Left renal pelvis (tissue), 4 donors: ENCODE measurements at regions not wholly inside any gene's neighbourhood (a gene's known extent, or its start where the extent isn't known, plus 50 kb on each side); places are given as distances from the start of the nearest gene placed in this dataset.

ENCODE experiments used
- DNase-seq, 4 donors: peaks; one replicate each; pipeline ENCODE4 v3.0.0-alpha.2; 2013; ENCODE audit warnings: low read depth in 4 of 4, low spot score in 3 of 4

DNA sequence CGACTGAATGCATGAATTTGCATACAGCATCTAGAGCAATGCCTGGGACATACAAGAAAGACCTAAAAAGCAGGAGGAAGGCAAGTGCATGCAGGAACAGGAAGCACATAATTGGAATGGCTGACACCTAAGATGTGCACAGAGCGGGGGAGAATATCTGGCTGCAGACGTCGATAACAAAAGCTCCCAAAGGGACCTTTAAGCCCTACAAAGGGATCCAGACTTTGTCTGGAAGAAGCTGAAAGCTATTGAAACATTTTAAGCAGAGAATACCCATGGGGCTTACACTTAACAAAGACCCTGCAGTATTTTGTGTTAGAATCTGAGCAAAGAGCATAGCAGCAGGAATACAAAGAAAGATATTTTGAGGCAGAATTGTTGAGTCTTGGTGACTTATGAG, 107.4 kb upstream of the CLDN10 start:
- DNase-seq: no peak

DNA sequence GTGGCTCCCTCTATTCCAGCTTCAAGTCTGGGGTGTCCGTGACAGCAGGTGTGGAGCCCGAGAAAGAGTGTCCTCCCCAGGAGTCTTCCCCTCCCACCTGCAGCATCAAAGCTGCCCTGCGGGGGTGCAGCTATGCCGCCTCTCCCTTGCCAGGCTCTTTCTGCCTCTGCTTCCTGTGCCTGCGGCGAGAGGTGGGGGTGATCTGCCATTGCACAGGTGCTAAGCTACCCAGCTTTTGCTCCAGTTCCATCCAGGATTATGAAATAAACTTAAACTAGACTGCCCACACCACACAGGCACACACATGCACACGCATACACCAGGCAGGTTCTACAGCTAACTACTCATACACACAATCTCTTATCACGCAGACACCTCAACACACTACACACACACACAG, 104.7 kb upstream of the CLDN10 start:
- DNase-seq: no peak

DNA sequence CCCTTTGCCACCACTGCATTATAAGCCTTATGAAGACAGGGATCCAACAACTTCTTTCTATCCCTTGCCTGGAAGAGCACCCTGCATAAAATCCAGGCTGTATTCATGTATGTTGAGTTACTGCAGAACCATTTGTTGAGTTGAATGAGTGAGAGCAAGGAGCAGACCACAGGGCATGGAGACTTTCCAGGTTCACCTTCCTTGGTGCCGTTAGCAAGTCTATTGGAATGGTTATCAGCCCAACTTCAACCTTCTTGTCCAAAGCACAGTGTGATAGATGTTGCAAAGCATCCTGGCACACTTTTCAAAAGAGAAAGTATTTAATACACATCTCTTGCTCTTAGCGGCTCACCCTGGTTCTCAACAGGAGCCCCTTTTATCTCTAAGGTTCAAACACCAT, 100.9 kb upstream of the CLDN10 start:
- DNase-seq: no peak

DNA sequence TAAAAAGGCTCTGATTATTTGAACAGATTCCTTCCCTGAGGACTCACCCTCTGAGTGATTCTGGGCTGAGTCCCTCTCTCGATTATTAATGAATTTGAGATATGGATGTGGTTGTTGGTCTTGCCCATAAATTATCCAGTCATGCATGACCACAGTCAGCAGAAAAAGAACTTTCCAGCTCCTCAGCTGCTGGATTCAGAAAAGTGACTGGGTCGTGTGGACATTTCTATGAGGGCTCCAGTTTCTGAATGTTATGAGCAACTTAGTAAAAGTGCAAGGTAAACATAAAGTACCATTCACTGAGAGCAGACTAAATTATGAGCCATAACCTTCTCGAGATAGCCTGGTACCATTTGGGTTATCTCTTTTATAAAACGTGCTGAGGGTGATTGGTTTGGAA, 100.1 kb upstream of the CLDN10 start:
- DNase-seq: no peak

DNA sequence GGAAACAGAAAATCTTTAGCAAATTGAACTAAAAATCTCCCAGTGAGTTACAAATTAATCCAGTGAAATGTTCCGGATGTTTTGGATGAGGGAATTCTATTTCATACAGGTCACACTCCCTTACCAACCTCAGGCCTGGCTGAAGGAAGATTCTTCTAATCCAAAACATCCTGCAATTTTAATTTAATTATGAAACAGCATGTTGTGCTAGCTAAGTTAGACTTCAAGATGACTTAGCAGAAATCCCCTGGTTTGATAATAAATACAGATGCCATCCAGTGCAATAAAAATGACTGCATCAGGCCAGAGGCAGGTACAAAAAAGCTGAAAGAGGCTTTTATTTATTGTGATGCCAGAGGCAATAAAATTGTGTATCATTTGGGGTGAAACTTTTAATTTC, 96.7 kb upstream of the CLDN10 start:
- no peak for DNase-seq

DNA sequence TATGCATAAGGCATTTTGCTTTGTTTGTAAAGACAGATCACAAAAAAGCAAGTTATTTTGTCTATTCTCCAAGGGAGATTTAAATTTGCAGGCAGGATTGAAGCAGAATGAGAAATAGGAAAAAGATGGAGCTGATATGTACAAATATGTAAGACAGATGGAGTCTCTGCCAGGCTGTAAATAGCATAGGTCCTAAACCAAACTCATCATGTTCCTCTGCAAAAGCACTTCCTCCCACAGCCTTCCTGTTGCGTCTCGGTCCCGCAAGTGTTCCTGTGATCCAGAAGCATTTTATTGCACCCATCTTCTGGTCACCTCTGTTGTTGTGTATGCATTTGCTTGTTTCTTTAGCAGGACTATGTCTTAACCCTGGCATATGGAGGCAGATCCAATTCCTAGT, 95.7 kb upstream of the CLDN10 start:
- no peak for DNase-seq

DNA sequence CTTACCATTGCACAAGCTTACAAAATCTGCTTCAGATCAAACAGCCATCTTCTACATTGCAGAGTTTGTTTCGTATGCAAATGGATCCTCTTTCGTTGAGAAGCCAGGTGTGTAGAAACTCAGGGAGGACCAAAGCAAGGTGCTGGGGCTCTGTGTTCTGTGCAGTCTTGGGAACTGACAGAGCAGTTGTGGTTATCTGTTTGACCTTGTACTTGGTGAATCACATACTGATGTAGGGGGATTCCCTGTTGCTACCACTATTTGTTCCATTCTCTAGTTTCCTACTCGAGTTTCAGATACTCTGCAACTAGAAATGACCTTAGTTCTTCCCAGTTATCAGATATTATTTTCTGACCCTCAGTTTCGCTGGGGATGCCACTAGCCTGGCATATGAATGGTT, 95.2 kb upstream of the CLDN10 start:
- no peak for DNase-seq

DNA sequence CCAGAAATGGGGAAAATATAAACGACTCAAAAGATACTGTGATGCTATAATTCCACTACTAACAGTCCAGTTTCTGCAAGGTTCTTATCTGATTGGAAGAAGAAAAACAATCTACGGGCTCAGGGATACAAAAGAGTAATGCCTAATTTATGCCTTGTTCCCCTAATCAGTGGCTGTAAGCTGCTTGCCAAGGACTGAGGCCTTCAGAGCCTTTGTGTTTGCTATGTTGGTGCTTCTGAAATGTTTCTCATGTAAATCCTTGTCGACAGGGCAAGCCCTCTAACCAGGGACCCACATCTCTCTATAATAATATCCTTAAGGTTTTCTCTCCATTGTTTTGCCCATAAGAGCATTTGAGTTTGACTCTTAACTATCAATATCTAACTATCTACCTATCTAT, 89.7 kb upstream of the CLDN10 start:
- no peak for DNase-seq

DNA sequence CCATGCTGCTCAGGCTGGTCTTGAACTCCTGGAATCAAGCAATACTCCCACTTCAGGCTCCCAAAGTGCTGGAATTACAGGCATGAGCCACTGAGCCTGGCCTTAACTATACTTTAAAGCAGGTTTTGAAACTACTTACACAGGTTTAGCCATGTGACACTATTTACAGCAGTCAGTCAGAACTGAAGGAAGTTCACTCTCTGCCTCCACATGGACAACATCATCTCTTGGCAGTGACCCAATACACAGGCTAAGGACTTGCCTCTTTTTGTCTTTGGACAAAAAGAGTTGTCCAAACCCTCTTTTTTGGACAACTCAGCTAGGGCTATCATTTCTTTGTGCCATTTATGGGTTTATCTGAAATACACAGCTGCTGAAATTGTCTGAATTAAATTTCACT, 89.0 kb upstream of the CLDN10 start:
- no peak for DNase-seq

DNA sequence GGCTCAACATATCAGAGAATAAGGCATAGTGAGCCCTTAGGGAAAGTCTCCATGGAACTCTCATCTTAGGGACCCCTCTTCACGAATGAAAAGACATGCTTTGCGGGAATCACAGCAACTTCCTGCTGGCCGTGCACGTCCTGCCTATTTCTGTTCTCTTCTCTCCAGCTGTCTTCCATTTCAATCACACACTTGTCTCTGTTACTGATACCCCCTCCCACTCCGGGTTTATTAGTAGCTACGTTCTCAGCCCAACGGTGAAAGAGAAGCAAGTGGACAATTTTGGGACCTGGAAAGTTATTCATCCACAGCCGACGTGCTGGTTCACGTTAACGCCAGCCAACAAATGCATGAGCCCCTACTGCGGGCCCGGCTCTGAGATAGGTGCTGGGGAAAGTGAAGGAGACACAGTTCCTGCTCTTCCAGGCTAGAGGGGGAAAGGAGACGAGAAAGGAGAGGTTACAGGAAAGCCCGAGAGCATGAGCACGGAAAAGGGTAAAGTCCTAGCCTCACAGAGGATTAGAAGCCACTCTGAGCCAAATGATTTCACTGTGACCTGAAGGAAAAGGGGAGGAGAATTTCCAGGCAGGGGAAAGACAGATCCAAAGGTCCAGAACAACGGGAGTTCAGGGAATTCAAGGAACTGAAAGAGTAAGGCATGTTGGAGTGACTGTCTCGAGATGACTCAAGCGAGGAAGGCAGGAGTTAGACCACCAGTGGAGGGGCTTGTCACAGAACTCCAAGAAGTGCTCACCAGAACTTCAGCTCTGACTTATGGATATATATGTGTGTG, 81.8 kb upstream of the CLDN10 start:
- DNase-seq: no peak

DNA sequence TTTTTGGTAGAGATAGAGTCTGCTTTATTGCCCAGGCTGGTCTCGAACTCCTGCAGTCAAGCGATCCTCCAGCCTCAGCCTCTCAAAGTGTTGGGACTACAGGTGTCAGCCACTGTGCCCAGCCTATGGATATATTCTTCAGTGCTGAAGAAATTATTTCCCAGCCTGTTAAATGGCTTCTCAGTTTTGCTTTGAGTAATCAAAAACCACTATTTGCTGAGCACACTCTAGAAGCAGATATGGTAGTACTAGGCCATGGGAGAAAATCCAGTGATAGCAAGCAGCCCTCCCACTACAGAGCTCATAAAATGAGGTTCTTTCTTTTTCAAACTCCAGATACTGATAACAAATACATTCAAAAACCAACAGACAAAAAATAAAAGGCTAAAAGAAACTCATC, 80.6 kb upstream of the CLDN10 start:
- DNase-seq: no peak

DNA sequence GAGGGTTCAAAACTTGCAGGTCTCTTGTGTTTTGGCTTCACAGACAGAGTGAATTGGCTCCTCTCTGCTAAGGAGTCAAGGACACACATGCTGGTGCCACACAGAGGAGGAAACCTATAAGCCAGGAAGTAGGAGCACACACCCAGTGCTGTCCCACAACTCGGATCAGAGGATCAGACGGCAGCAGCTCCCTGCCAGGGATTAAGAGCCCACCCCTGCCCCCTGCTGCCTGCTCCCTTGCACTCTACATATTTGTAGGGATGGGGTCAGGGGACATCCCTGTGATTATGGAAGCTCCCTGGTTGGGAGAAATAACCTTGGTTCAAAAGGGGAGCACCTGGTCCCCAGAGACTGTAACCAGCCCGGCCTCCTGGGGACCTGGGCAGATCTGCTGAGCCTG, 77.5 kb upstream of the CLDN10 start:
- DNase-seq: no peak

DNA sequence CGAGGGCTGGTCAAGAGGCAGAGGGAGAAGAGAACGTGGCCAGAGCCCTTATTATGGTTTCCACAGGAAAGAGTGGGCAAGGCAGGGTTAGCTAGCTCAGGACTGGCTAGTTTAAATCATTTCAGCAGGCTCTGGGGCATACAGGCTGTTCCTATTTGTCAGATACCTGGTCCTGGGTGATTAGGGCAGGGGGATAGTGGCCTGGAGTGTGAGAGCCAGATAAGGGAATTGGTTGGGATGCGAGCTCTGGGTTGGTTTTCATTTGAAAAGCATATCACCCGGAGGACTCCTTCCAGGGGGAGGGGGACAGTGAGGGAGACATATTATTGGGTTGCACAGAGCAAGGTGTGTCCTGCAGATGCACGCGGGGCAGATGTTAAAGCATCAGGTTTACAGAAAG, 75.3 kb upstream of the CLDN10 start:
- DNase-seq: no peak

DNA sequence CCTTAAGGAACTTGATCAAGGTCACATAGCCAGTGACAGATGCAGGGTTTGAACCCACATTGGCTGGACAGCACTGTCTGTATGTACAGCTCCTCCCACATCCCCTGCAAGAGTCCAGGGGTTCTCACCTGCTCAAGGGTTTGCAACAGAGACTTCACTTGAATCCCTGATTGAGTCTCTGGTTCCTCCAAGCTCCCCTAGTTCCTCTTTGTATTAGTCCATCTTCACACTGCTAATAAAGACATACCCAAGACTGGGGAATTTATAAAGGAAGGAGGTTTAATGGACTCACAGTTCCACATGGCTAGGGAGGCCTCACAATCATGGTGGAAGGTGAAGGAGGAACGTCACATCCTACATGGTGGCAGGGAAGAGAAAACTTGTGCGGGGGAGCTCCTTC, 72.8 kb upstream of the CLDN10 start:
- no peak for DNase-seq

DNA sequence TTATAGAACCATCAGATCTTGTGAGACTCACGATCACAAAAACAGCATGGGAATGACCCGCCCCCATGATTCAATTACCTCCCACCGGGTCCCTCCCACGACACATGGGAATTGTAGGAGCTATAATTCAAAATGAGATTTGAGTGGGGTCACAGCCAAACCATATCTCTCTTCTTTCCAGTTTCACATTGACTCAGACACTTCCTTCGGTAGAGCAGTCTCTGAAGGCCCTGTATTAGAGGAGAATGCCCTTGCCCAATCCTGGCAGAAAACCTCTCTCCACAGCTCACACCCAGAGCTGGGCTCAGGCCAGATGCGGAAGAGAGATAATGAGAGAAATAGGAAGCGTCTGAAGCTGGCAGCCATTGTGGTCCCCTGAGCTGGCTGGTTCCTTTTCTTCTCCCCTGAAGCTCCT, 72.4 kb upstream of the CLDN10 start:
- no peak for DNase-seq

DNA sequence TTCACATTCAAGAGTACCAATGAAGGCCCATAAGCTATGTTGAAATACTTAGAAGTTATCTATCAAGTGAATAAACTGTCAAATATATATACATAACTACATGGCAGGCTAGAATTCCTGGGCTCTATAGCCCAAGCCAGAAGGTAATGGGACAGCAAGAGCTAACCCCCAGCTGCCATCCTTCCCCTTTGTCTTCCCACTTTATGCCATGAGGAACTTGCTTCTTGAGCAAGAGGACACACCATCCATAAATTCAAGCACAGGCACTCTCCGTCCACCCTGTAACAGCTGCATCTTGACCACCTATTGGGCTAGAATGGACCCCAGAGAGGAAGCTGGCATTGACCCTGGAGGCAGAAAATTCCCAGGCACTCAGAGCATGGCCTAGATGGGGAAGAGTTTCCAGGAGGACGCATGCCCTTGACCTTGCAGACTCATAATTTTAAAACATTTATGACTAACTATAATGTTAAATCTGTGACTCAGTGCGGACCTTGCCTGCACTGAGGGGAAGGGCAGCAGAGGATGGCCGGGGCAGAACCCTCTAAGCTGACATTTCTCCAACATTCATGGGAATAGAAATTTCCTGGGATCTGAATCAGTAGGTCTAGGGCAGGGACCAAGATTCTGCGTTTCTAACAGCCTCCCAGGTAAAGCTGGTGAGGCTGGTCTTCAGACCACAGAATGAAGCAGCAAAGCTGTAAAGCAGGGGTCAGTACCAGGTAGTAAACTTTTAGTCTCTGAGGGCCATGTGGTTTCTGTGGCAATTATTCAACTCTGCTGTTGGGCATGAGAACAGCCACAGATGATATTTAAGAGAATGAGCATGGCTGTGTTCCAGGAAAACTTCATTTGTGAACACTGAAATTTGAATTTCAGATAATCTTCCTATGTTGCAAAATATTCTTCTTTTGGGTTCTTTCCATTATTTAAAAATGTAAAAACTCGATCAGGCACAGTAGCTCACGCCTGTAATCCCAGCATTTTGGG, 71.4 kb upstream of the CLDN10 start:
- no peak for DNase-seq

DNA sequence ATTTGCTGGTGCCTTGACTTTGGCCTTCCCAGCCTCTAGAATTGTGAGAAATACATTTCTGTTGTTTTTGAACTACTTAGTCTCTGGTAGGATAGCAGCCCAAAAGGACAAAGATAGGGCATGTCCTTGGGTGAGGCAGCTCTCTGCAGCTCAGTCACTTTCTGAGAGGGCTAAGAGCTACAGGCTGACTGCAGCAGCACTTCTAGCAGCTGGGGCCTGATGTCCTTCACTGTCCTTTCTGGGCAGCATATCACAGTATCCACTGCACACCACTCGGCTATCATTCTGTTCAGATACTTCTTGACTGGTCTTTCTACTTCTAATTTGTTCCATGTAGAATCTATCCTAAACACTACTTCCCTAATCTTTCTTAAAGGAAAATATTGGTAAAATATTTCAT, 68.5 kb upstream of the CLDN10 start:
- no peak for DNase-seq

DNA sequence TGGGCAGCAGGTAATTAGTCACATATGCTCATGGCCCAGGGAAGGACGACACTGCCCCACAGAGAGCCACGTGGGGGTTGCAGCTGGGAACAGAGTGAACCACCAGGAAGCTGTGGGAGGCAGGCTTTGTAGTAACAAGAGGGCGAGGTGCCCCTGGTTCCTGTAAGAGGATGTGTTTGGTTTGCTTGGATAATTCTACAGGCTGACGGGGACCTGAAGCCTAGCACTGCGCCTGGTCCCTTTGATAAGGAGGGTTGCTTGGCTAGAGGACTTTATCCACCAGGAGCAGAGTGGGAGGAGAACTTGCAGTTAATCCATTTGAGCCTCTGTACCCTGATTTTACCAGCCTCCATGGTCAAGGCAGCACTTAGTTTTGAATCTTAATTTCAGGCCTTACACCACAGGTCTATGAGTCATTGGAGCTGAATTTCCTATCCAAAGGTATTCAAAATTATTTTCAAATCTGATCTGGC, 67.4 kb upstream of the CLDN10 start:
- no peak for DNase-seq

DNA sequence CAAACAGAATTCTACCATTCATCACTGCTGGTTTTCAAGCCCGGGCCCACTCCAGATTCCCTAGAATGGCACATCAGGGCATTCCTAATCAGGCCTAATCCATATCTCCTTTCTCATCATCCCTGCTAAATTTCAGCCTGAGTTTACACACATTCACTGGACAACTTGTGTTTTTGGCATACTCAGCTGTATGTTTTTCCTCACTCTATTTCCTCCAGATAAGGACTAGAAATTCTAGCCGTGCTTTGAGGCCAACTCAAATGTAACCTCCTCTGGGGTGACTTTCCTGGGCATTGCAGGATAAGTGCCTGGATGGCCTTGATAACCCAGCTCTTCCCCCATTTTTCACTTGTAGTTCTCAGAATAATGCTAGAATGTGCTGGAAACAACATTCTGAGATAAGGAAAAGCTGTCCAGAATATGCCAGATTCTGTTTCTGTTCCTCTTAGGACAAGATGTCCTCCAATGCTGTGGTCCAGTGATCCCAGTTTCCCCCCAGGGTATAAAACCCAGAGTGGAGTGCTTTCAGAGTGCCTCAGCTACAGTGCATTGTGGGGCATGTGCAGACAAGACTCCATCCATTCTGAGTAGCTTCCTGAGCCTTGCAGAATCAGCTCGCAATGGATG, 66.9 kb upstream of the CLDN10 start:
- no peak for DNase-seq

DNA sequence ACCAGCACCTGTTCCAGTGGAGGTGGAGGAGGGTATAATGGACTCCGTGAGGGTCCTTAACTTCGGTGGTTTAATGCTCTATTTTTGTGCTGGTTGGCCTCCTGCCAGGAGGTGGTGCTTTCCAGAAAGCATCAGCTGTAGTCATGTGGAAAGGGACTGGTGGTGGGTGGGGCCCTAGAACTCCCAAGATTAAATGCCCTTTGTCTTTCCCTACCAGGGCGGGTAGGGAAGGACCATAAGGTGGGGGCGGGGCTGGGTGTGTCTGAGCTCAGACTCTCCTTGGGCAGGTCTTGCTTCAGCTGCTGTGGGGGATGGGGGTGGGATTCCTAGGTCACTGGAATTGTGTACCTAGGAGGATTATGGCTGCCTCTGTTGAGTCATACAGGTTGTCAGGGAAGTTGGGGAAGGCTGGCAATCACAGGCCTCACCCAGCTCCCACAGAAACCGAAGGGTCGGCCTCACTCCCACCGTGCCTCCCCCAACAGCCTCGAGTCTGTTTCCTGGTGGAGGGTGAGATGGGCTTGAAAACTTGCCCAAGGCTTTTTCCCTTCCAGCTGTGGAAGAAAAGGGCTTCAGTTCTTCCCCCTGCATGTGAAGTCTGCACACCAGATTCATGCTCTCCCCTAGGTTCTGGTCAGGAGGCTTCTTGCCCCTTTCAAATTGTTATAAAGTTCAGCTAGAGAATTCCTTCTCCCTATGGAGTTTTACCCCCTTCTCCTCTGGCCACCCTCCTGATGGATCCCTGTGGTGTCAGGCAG, 60.3 kb upstream of the CLDN10 start:
- DNase-seq: no peak
